ES-I3 (cell line): ENCODE measurements at regions not wholly inside any gene's neighbourhood (a gene's known extent, or its start where the extent isn't known, plus 50 kb on each side); places are given as distances from the start of the nearest gene placed in this dataset.

Experiments
- H3K36me3 ChIP-seq: 2 replicates; pipeline ENCODE4 v1.6.1; 2013; ENCODE audit warnings: mild to moderate bottlenecking, low read length, control low read depth, moderate library complexity; ENCODE audit not compliant: insufficient read depth
- H3K4me1 ChIP-seq: 2 replicates; pipeline ENCODE4 v1.6.1; 2013; ENCODE audit warnings: mild to moderate bottlenecking, control low read depth, low read length; ENCODE audit not compliant: insufficient read depth
- H3K9ac ChIP-seq: 2 replicates; pipeline ENCODE4 v1.6.1; 2013; ENCODE audit warnings: low read depth, mild to moderate bottlenecking, low read length, moderate library complexity
- H3K9me3 ChIP-seq: 2 replicates; pipeline ENCODE4 v1.6.1; 2013; ENCODE audit warnings: mild to moderate bottlenecking, low read length, moderate library complexity; ENCODE audit not compliant: control insufficient read depth, insufficient read depth

DNA sequence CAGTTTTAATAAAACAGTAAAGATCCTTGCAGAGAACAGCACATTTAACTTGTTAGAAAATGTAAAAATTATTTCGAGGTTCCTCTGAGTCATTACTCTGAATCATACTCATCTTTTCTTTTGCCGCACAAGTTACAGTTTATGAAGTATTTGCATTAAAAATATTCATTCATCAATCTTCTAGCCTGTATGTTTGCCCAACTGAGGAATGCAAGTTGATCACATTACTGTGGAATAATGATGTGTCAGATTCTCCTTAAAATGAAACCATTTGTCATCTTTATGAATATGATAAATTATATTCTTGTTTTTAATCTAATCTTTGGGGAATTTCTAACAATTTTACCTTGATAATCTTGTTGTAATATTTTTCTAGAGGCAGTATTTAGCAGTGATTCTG lies 340.4 kb upstream of the OPRM1 start:
- H3K9me3 ChIP-seq: no peaks in the 10 kb centered on the region
- no peaks in the 10 kb centered on the region for H3K4me1 ChIP-seq
- H3K36me3 ChIP-seq: no peaks in the 10 kb centered on the region
- no peak overlapping the region for H3K9ac ChIP-seq

DNA sequence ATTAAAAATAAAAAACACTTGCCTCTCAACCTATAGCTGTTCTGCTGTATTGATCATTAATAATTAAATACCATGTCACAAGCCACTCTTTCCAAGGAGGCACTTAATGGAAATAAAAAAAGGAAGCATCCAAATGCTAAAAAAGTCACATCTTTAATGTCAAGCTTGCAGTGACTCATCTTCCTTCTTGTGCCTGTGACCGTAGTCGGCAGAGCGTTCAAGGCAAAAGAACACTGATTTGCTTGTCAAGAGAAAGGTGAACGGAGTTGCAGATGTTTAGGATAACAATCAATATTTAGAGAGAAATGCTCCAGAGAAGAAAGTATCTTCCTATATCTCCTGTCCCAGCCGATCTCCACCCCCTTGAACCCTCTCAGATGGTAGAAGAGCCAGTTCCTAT lies 341.0 kb upstream of the OPRM1 start:
- Histone ChIP-seq H3K4me1 (no peaks in the 10 kb centered on the region), H3K9me3 (no peaks in the 10 kb centered on the region), H3K9ac (no peak overlapping the region), H3K36me3 (no peaks in the 10 kb centered on the region)

DNA sequence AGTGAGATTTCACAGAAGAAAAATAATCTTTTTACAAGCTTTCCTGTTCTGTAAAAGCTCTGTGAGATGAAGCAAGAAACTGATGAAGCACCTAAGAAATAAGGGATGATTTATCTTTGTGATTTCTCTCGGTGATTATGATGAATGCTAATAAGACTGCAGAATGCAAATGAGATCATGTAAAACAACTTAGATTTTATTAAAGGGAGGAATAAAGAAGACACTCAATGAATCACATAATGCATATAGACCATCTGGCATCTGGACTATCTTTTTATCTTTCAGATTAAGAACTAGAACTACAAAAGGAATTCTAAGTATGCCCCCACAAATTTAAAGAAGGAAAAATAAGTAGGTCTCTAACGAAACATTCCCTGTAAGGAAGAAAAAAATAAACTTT lies 361.5 kb upstream of the OPRM1 start:
- no peaks in the 10 kb centered on the region for H3K36me3 ChIP-seq
- H3K9me3 ChIP-seq: no peaks in the 10 kb centered on the region
- H3K9ac ChIP-seq: no peak overlapping the region
- no peaks in the 10 kb centered on the region for H3K4me1 ChIP-seq

DNA sequence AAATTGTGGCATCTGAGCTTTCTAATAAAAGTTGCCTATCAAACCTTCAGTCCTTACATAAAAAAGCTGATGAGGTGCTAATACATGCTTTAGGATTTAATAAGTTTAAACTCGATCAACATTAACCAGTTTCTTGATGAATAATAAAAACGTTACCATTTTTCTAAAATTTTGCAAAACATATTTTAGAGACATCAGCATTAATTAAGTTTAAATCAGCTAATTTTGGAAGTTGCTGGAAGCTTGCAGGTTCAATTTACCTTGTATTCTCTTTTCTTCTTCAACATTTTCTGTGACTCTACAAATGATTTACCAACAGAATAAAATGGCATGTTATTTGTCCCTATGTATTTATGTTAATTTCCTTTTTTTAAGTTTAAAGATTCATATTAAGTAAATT lies 365.3 kb upstream of the OPRM1 start:
- H3K4me1 ChIP-seq: no peaks in the 10 kb centered on the region
- H3K36me3 ChIP-seq: no peaks in the 10 kb centered on the region
- no peaks in the 10 kb centered on the region for H3K9me3 ChIP-seq
- H3K9ac ChIP-seq: no peak overlapping the region

DNA sequence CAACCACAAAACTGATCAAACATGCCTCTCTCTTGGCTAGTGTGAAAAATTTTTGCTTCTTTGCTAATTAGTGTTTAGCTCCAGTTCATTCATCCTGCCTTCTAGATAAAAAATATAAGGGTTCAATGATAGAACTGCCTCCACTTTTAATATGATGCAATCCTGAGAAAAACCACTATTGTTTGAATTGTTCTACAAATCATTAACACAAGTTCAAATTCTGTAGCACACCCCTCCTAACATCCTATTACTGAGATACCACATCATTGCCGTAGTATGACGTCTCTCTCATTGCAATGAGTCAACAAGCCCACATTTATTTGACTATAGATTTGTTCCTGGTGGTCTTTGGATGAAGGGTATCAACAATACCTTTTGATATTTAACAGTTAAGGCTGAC lies 365.8 kb upstream of the OPRM1 start:
- H3K36me3 ChIP-seq: no peaks in the 10 kb centered on the region
- H3K9ac ChIP-seq: no peak overlapping the region
- no peaks in the 10 kb centered on the region for H3K4me1 ChIP-seq
- no peaks in the 10 kb centered on the region for H3K9me3 ChIP-seq

DNA sequence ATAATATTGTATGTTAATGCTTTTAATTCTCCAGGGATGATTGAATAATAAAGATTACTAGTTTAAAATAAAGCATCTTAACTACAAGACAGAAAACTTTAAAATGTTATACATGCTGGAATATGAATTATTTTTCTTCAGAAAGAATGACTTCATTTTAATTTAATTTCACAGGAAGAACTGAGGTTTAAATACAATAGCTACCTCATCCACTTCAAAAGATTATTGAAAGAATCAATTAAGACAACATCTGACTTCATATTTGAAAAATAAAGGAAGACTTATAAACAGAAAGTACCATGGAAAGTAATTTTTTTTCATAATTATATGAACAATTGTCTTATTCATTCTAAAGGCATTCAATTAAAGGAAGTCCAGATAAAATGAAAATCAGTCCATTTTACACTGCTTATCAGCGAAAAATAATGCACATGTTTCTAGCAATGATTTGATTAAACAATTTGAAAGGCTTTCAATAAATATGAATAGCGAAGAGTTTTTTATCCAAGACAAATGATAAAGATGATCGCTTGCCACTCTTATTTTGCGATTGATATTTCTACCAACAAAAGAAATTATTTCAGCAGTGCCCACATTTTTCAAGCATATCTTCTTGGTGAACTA lies 368.5 kb upstream of the OPRM1 start:
- Histone ChIP-seq H3K9ac (no peak overlapping the region), H3K4me1 (no peaks in the 10 kb centered on the region), H3K36me3 (no peaks in the 10 kb centered on the region)

DNA sequence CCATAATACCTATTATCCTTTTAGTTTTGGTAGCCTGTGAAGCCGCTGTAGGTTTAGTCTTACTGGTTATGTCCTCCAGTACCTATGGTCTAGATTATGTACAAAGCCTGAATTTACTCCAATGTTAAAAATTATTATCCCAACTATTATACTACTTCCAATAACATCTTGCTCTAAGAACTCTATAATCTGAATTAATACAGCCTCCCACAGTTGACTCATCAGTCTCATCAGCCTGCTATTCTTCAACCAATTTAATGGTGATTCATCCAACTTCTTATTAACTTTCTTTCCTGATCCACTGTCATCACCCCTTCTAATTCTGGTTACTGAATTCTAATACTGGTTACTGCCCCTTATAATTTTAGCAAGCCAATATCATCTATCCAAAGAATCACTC lies 370.3 kb upstream of the OPRM1 start:
- H3K9me3 ChIP-seq: no peaks in the 10 kb centered on the region
- H3K9ac ChIP-seq: no peak overlapping the region
- no peaks in the 10 kb centered on the region for H3K4me1 ChIP-seq
- no peaks in the 10 kb centered on the region for H3K36me3 ChIP-seq

More for the DNA sequence above, 368.5 kb upstream of the OPRM1 start:
- no peaks in the 10 kb centered on the region for H3K9me3 ChIP-seq

DNA sequence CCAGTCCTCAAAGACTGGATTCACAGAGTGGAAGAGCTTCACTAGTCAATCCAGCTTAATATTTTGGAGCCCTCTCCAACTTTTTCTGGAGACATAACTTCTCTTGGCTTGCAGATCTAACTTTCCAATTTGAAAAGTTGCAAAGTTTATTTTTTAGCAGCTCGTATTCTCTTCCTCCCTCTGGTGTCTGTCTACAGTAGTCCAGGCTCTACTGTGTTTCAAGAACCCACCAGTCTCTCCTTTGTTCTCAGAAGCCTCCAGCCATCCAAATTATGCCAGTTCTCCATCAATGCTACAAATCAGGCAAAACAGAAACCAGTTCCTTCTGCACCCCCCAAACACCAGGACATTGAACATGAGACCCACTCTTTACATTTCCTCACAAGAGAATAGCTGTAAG lies 376.1 kb upstream of the OPRM1 start:
- Histone ChIP-seq H3K9ac (no peak overlapping the region), H3K36me3 (no peaks in the 10 kb centered on the region), H3K9me3 (no peaks in the 10 kb centered on the region), H3K4me1 (no peaks in the 10 kb centered on the region)

DNA sequence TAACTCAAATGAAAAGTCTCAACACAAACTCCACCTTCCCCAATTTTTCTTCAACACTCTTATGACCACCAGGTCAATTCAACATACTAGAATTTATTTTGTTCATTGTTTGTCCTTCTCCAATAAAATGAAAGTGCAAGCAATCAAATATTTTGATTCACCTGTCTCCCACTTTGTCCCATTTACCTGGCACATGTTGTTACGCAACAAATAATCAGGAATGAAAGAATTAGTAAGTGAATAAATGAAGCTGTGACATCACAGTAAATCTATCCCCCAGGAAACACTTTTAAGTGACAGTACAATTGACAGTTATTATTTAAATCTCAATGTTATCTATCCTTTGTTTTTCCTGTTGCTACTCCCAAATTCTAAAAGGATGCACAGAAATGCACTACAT lies 393.7 kb upstream of the OPRM1 start:
- no peaks in the 10 kb centered on the region for H3K36me3 ChIP-seq
- H3K9me3 ChIP-seq: no peaks in the 10 kb centered on the region
- no peaks in the 10 kb centered on the region for H3K4me1 ChIP-seq
- H3K9ac ChIP-seq: no peak overlapping the region

DNA sequence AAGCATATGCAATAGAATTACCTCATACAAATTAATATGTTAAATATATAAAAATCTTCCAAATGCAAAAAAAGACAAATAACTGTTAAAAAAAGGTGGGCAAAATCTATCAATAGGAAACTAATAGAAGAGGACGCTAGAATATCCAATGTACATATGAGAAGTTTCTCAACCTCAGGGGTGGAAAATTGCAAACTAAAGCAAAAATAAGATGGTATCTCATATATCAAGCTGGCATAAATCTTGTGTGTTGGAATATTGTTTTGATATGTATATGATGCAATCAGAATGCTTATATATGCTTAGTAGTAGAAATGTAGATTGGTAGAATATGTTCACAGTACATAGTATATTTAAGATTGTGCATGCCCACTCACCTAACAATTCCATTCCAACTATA lies 395.0 kb upstream of the OPRM1 start:
- H3K9ac ChIP-seq: no peak overlapping the region
- no peaks in the 10 kb centered on the region for H3K9me3 ChIP-seq
- H3K4me1 ChIP-seq: no peaks in the 10 kb centered on the region
- no peaks in the 10 kb centered on the region for H3K36me3 ChIP-seq

DNA sequence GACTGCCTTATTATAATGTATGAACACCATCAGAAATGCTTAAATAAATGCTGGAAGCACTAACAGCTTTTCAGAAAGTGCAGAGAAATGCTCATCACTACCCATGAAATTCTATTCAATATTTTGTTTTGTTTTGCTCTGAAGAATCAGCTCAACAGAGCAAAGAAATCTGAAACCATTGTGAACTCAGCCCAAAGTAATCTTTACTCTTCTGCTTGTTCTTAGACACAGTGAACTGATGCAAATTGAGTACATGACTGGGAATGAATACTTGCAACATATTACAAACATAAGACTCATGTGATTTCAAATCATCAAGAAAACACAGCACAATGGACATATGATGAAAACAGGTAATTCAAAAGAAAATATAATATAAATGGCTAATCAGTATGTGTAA lies 404.6 kb upstream of the OPRM1 start:
- H3K9me3 ChIP-seq: no peaks in the 10 kb centered on the region
- no peak overlapping the region for H3K9ac ChIP-seq
- no peaks in the 10 kb centered on the region for H3K36me3 ChIP-seq
- H3K4me1 ChIP-seq: no peaks in the 10 kb centered on the region

DNA sequence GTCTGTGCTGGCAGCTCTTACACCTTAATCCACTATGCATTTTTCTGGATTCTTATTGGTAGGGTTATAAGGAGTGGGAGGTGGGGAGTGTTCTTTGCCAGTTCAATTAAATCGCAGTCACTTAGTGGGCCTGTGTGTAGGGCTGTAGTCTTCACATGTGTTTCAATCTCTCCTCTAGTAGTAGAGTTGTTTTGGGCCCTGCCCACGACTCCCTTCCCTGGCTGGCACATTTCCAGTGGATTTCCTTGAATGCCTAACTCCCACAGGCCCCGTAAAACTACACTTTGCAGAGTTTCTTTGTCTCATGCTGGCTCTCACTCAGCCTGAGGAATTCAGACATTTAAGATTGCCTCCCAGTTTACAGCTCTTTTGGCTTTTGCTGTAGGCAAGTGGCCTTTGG lies 414.0 kb upstream of the OPRM1 start:
- Histone ChIP-seq H3K9ac (no peak overlapping the region), H3K36me3 (no peaks in the 10 kb centered on the region), H3K4me1 (no peaks in the 10 kb centered on the region), H3K9me3 (no peaks in the 10 kb centered on the region)

DNA sequence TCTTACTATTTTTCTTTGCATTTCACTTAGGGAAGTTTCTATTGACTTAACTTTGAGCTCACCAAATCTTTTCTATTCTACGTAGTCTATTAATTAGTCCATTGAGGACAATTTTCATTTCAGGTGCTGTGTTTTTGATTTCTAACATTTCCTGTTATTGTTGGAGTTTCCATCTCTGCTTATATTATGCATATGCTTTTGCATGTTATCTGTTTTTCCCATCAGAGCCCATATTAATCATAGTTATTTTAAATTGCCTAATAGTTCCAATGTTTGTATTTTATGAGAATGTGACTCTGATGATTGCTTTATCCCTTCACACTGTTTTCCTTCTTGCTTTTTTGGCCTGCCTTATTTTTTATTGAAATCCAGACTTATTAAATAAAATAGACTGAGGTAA lies 414.5 kb upstream of the OPRM1 start:
- no peaks in the 10 kb centered on the region for H3K9me3 ChIP-seq

DNA sequence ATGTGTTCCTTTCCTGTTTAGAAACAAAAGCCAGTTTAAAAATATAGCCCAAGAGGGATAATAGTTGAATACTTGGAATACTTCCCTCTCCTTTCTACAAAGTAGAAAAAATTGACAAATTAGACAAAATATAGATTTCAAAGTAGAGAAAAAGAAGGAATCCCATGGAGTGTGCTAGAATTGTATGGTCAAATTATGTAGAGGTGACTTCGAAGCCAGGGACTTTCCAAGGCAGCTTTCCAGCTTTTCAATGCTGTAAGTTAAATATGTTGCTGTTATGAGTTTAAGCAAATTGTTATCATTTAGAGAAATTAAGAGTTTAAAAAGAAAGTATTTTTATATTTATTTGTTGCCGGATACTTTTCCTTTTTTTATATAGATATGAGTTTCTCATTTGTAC lies 415.5 kb upstream of the OPRM1 start:
- Histone ChIP-seq H3K9ac (no peak overlapping the region), H3K36me3 (no peaks in the 10 kb centered on the region), H3K9me3 (no peaks in the 10 kb centered on the region), H3K4me1 (no peaks in the 10 kb centered on the region)

More for the DNA sequence above, 414.5 kb upstream of the OPRM1 start:
- Histone ChIP-seq H3K4me1 (no peaks in the 10 kb centered on the region), H3K36me3 (no peaks in the 10 kb centered on the region), H3K9ac (no peak overlapping the region)

DNA sequence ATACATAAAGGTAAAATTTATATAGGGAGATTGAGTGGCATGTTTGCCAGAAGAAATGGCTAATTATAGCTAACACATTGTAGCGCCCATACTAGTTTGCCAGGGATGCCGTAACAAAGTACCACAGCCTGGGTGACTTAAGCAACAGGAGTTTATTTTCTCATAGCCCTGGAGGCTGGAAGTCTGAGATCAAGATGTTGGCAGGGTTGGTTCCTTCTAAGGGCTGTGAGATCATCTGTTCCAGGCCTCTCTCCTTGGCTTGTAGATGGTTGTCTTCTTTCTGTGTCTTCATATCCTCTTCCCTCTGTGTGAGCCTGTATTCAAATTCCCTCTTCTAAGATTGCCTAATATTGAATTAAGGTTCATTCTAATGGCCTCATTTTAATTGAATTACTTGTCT lies 417.5 kb upstream of the OPRM1 start:
- Histone ChIP-seq H3K36me3 (no peaks in the 10 kb centered on the region), H3K9ac (no peak overlapping the region), H3K9me3 (no peaks in the 10 kb centered on the region), H3K4me1 (no peaks in the 10 kb centered on the region)

DNA sequence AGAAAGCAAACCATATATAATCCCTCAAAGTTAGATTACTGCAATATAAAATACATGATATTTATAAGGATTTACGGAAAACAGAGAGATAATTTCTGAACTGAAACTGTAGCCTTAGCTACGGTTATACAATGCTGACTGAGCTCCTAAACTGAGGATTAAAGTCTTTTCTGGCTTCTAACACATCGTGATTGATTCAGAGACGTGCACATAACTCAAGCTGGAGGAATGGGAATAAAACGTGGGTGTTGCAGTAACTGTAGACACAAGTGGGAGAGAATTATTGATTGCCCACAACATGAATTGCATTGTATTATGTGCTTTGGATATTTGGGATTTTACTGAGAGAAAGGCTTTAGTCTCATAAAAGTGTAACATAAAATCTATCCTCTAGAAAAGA lies 418.0 kb upstream of the OPRM1 start:
- Histone ChIP-seq H3K36me3 (no peaks in the 10 kb centered on the region), H3K9me3 (no peaks in the 10 kb centered on the region), H3K4me1 (peaks cover 3% of the 10 kb centered on the region; the same call in 1 of the 2 replicates), H3K9ac (no peak overlapping the region)
